ENCODE measurements at regions not wholly inside any gene's neighbourhood (a gene's known extent, or its start where the extent isn't known, plus 50 kb on each side); places are given as distances from the start of the nearest gene placed in this dataset.
"Not testable (repeated sequence)": the region's sequence is repeated elsewhere in the genome, so short reads cannot be mapped to it uniquely, and the experiment has no call there.

DNA sequence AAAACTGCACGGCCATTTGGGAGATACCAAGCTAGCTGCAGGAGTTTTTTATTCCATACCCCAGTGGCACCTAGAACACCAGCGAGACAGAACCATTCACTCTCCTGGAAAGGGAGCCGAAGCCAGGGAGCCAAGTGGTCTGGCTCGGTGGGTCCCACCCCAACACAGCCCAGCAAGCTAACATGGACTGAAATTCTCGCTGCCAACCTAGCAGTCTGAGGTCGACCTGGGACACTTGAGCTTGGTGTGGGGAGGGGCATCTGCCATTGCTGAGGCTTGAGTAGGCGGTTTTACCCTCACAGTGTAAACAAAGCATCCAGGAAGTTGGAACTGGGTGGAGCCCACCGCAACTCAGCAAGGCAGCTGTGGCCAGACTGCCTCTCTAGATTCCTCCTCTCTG is 108.9 kb upstream of the CHD1 start:
- peak; percentile 3 to 25 for DNase-seq

DNA sequence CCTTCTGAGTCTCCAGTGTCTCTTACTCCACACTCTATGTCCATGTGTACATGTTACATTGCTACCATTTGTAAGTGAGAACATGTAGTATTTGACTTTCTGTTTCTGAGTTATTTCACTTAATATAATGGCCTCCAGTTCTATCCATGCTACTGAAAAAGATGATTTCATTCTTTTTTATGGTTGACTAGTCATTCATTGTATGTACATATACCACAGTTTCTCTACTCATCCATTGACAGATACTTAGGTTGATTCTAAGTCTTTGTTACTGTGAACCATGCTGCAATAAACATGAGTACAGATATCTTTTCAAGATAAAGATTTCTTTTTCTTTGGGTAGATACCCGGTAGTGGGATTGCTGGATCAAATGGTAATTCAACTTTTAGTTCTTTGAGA is 107.1 kb upstream of the CHD1 start:
- DNase-seq, result no peak

DNA sequence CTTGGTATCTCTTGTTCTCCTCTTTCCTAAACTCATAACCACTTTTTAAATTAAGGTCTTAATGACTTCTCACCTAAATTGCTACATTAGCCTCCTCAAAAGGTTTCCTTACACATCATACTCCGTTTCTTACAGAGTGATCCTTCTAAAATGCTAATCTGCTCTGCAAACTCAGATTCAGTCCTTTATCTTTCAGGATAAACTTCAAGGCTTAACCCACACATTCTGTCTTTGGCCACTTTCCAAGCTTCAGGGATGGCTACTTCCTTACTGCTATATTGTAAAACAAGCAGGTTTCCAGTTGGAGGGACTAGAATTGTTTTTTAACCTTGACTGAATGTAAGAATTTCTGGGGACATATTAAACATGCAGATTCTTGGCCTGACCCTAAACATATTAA is 105.5 kb upstream of the CHD1 start:
- no peak for DNase-seq

DNA sequence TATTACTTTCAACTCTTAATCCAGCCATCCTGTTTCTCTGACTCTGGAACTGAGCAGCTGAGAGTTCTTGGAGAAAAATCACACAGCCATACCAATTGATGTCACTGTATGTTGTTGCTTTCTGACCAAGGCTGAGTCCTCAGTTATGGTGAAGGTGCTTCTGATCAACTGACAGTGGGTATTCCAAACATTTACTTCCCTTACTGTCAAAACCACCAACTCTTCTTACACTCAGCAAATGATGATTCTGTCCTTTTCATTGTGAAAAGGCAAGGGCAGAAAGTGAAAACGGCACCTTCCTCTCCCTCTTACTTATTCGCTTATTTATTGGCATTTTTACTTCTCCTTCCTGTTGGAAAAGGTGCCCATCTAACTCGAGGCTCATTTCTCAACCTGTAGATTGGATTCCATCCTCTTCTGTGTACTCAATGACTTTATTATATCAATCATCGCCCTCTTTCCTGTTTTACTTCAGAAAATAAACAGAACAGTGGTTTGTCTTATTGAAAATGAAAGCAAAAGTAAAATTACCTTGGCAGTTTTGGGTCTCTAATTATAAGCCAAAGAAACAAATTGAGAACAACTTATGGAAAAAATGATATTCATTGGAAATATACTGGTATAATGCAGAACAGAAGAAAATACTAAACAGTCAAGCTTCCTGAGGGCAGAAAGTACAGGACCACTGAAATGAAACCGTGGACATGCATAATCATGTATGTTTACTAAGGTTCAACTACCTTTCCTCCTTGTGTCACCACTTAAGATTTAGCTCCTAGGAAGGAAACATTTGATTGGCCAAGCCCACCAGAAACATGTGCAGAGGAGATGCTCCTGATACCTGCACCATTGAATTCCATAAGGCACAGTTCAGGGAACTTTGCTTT is 104.5 kb upstream of the CHD1 start:
- no peak for DNase-seq

DNA sequence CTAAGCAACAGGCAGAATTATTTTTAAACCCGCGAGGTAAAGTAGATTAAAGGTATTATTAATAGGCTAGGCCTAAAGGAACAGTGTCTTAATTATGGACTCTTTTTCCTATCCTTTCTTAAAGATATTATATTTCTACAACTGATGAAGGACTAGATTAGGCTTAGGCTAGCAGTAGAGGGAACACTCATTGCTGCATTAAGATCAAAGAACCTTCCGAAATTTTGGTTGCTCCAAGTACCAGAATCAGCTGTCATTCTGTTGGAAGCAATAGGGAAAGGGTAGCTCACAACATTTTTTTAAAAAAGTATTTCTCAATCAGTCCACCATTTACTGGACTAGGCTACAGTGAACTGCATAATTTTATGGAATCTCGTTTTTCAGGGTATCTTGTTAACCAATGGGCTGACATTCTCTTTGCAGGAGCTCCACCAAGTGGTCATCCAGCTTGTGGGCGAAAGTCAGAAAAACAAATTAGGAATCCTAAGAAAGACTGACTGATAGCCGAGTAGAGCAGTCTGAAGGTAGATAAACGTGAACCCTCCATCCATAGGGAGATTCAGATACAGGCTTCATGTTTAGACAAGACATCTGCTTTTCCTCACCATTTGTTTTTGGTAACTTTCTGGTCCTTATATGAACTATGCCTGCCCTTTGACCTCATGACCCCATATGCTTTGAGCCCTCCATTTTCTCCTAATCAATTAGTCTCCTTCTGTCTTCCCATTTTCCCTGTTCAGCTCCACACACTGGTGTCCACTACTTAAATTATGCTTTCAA is 103.6 kb upstream of the CHD1 start:
- DNase-seq, result peak in 1 of 2 experiments; percentile 36

DNA sequence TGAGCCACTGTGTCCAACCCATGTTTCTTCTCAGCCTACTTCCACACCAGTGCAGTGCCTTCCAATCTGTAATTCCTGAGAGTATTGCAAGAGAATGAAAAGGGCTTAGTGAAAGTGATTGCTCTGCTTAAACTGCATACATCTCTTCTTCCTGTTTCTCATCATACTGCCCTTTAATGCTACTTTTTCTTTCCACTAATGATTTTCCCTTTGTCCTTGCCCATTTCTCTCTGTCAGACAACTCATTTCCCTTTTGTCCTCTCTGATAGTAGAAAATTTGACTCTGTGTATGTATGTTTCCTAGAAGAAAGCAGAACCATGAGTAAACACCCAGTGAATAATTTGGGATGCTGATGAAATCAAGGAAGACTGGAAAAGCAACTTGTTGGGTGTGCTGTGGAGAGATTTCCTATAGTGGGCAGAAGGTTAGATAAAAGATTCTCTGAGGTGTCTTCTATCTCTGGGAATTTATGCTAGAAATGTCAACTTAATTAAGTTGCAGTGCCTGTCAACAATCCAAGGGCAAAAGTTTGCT is 102.2 kb upstream of the CHD1 start:
- no peak for DNase-seq

DNA sequence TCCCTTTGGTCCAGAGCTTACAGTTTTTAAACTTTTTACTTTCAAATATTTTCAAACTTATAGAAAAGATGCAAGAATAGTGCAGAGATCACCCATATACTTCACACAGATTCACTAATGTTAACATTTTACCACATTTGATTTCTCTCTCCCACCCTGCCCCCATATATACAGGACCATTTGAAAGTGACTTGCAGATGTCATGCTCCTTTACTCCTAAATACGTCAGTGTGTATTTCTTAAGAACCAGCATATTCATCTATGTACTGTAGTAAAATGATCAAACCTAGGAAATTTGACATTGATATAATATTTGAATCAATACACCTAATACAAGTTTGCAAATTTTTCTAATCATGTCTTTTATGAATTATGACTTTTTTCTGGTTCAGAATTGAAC is 100.4 kb upstream of the CHD1 start:
- no peak for DNase-seq

DNA sequence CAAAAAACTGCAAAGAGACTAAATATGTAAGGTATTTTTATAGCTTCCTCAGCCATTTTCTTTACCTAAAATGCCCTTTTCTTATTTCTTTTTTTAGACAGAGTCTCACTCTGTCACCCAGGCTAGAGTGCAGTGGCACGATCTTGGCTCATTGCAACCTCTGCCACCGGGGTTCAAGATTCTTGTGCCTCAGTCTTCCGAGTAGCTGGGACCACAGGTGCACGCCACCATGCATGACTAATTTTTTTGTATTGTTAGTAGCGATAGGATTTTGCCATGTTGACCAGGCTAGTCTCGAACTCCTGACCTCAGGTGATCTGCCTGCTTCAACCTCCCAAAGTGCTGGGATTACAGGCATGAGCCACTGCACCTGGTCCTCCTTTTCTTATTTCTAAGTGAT is 99.4 kb upstream of the CHD1 start:
- DNase-seq, result not testable (repeated sequence)

DNA sequence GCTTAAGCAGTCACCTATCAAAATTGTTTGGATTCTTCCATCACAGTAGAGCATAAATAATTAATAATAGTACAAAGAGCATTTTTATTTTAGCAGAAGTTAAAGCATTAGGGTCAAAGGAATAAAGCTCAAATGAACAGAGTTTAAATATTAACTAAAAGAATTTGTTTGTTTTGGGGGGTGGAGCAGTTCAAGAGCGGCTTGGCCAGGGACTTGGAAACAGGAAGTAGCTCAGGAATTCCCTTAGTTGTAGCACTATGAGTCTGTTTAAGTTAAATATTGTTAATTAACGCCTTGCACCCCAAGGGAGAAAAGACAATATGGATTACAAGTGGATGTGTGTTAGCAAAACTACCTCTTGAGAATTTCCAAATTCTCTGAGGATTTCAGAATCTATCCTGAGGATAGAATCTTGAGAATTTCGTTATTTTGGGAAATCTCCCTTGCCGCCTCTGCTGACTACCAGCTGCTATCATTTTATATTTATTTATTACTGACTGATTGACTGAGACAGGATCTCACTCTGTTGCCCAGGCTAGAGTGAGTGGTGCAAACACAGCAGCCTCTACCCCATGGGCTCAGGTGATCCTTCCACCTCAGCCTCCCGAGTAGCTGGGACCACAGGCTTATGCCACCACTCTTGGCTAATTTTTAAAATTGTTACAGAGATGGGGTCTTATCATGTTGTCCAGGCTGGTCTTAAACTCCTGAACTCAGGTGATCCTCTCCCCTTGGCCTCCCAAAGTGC is 96.7 kb upstream of the CHD1 start:
- DNase-seq, result peak in 1 of 2 experiments; percentile 14

DNA sequence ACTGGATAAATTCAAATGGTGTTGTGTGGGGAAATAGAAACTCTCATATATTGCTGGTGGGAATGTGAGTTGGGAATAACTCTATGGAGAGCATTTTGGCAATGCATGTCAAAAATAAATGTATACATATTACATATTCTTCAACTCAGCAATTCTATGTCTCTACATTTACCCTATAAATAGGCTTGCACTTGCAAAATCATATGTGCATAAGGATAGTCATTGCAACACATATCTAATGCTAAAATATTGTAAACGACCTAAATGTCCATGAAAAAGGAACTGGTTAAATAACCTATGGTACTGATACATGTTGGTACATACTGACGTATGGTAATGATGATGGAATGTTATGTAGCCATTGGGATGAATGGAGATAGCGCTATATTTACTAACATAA is 94.5 kb upstream of the CHD1 start:
- no peak for DNase-seq

DNA sequence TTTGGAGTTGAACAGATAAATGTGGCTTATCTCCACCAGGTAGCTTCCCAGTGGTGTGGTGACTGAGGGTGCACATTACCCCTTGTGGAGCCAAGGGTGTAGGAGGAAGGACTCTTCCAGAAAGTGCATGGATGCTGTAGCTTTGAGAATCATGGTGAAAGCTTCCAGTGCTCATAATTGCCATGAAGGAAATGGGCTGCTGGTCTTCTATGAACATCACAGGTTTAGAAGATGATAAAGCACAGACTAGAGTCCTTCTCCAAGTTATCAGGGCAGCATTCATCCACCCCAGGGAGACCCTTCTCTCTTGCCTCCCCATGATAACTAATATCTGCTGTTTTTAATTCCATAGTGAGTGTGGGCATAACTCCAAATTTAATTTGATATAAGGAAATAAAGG is 93.4 kb upstream of the CHD1 start:
- DNase-seq, result no peak

DNA sequence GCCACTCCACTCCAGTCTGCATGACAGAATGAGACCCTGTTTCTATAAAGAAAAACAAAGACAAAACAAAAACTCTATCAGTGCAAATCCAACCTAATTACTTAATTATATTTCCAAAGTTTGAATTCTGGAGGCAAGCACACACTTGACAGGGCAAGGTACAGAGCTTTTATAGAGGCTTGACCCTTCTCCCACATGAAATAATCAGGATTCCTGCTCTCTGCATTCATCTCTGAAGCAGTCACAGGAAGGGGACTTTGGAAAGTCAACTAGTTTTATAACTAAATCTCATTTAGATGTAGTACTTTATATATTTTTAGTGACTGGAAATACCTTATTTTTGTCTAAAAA is 91.9 kb upstream of the CHD1 start:
- DNase-seq, result no peak

DNA sequence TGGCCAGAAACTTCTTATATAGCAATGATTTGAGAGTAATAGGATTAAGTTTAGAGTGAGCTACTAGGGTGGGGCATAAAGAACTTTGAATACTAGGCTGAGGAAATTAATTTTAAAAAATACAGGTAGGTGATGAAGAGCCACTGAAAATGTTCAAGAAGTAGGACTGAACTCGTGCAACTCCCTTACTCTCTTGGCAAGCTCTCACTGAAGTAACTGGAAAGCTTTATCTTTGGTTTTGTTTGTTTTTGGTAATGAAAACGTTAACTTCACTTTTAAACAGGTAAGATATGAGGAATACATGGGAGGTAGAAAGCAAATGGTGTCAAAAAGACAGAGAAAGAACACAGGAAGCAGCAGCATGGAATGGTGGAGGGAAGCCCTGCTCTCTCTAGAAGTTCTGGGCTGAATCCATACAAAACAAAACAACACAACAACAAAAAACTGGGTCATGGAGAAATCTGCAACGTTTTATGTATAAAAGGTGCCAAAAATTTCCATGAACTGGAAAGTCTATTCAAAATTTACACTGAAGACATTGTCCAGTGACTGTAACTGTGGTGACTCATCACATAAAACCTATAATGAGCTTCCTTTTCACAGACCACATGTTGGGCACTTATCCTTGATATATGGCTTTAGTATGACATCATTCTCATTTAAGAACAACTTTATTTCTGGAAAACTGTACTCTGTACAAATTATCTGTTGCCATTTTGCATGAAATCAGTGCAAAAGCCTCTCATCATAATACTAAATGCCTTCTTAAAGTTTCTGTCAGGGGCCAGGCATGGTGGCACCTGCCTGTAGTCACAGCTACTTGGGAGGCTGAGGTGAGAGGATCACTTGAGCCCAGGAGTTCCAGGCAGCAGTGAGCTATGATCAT is 91.2 kb upstream of the CHD1 start:
- no peak for DNase-seq

DNA sequence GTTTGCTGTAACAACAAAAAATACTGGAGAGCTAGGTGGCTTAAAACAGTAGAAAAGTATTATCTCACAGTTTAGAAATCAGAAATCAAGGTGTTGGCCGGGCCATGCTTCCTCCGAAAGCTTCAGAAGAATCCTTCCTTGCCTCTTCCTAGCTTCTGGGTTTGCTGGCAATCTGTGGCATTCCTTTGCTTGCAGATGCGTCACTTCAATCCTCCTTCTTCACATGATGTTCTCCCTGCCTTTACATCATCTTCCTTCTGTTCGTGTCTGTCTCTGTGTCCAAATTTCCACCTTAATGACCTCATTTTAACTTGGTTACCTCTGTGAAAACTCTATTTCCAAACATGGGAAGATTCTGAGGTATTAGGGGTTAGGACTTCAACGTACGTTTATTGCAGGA is 90.4 kb upstream of the CHD1 start:
- DNase-seq, result no peak

DNA sequence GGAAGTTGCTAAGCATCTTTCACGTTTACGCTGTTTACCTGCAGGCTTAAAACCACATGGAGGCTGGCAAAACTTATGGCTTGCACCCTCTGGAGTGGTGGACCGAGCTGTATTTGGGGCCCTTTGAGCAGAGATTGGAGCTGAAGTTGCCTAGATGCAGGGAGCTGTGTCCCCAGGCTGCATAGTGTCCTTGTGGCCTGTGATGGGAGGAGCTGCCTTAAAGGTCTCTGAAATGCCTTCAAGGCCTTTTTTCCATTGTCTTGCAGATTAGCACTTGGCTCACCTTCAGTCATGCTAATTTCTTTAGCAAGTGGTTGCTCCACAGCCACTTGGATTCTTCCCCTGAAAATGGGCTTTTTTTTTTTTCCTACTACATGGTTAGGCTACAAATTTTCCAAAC is 81.5 kb upstream of the CHD1 start:
- DNase-seq, result no peak

DNA sequence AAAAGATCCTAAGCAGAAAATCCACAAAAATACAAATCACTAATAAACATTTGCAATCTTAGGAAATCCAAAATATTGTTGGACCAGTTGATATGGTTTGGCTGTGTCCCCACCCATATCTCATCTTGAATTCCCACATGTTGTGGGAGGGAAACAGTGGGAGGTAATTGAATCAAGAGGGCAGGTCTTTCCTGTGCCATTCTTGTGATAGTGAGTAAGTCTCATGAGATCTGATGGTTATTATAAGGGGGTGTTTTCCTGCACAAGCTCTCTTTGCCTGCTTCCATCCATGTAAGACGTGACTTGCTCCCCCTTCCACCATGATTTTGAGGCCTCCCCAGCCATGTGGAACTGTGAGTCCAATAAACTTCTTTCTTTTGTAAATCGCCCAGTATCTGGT is 79.2 kb upstream of the CHD1 start:
- not testable (repeated sequence) for DNase-seq

DNA sequence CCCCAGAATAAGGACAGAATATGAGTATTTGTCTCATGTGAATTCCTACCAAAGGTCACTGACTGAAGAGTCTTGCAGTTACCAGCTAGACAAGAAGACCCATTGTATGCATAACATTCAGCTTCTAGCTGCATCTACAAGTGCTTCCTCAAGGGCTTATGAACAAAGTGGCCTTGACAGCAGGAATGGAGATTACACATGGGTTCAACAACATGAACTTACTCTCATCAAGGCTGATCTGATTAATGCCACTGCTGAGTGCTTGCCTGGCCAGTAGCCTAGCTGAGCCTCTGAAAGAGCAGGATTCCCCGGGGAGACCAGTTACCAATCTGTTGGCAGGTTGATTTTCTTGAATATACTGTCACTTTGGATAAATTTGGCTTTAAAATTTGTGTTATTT is 76.7 kb upstream of the CHD1 start:
- no peak for DNase-seq

DNA sequence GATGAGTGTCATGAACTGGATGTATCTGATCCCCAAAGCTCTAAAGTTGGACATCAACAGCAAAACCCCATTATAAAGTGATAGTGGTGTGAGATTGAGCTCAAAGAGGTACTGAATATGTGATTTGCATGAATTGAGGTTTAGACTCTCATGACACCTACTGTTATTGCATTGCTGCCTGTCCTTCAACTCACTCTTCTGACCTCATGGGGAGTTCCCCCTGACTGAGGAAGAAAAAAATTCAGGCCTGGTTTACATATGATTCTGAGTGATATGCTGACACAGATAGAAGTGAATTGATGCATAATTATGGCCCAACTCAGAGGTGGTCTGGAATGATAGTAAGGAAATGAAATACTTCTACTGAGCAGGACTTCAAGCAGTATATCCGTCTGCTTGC is 76.2 kb upstream of the CHD1 start:
- no peak for DNase-seq

DNA sequence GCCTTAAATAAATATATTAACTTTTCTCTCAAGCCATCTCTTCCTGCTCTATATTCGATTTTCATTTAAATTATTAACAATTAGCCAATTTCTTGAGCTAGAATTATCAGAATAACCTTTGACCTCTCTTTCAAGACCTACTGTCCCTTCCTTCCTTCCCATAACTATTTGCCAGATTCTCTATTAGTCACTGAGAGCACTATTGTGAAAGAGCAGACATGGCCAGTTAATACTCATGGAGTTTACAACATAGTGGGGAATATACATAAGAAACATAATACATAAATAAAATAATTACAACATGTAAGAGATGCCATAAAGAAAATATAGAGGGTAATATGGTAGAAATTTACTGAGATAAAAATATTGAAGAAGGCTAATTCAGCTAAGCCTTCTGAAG is 72.1 kb upstream of the CHD1 start:
- no peak for DNase-seq

DNA sequence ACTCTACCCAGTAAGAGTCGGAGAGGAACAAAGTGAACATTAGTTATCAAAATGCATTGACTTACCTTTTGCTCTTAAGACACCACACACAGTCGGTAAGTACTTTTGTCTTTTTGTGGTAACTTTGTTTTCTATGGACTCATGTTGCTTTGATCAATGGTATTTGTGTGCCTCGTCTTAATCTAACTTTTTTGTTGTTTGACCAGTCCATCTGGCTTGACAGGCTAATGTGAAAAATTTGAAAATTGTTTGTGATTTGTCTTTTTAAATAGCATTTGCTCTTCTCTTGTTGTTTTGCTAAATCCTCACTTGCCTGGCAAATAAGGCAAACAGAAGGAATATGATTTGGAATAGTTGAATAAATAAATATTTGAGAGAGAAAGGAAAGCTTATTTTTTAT is 71.4 kb upstream of the CHD1 start:
- DNase-seq, result no peak

DNA sequence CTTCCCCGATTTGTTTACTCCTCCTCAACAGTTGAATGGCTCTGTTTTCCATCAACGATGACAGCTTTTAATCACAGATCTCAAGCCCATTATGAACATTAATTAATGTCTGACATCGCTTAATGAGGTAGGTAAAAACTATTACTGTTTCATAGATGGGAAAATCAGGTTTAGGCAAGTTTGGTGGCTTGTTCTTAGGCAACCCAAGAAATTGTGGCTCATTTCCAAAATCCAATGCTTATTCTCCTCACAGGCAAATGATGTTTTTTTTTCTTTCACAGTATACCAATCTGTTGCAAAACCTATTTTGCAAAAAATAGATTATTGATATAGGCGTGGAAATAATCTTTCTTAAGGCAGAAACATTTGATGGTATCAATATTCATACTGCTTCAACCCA is 70.8 kb upstream of the CHD1 start:
- no peak for DNase-seq

DNA sequence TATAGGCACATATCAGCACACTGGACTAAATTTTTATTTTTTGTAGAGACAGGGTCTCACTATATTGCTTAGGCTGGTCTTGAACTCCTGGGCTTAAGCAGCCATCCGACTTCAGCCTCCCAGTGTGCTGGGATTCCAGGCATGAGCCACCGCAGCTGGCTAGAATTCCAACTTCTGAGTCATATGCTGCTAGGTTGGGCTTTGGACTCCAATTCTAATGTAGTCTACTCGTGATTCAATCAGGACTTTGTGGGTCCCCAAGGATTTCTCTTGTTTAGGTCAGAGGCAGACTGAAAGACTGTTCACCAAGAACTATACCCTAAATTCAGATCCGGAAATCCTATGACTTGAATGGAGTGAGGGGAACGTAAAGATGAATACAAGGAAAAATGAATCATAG is 68.2 kb upstream of the CHD1 start:
- no peak for DNase-seq
